ENCODE measurements at regions not wholly inside any gene's neighbourhood (a gene's known extent, or its start where the extent isn't known, plus 50 kb on each side); places are given as distances from the start of the nearest gene placed in this dataset.

GRCh38 chr20:48015943-48016723, 230.9 kb upstream of the SULF2 start:
- no peak for DNase-seq (ENCODE audit: low read depth in 2 of 2)

GRCh38 chr20:48015141-48015910, 230.0 kb upstream of the SULF2 start:
- DNase-seq (ENCODE audit: low read depth in 2 of 2), result no peak

- DNase-seq (ENCODE audit: low read depth in 2 of 2), result no peak
Observed at GRCh38 chr20:48012401-48012974, 227.2 kb upstream of the SULF2 start.

- DNase-seq (ENCODE audit: low read depth in 2 of 2), result no peak
Observed at GRCh38 chr20:48011025-48011424, 225.7 kb upstream of the SULF2 start.

- no peak for DNase-seq (ENCODE audit: low read depth in 2 of 2)
Observed at GRCh38 chr20:48010623-48011022, 225.3 kb upstream of the SULF2 start.

GRCh38 chr20:48008850-48009515, 223.7 kb upstream of the SULF2 start:
- DNase-seq (ENCODE audit: low read depth in 2 of 2), result no peak

- DNase-seq (ENCODE audit: low read depth in 2 of 2), result no peak
Observed at GRCh38 chr20:48007351-48007750, 222.1 kb upstream of the SULF2 start.

- DNase-seq (ENCODE audit: low read depth in 2 of 2), result no peak
Observed at GRCh38 chr20:48006036-48006833, 221.0 kb upstream of the SULF2 start.

- DNase-seq (ENCODE audit: low read depth in 2 of 2), result no peak
Observed at GRCh38 chr20:48003021-48003420, 217.7 kb upstream of the SULF2 start.

GRCh38 chr20:48002517-48002970, 217.3 kb upstream of the SULF2 start:
- no peak for DNase-seq (ENCODE audit: low read depth in 2 of 2)

GRCh38 chr20:47999166-47999565, 213.9 kb upstream of the SULF2 start:
- no peak for DNase-seq (ENCODE audit: low read depth in 2 of 2)

- no peak for DNase-seq (ENCODE audit: low read depth in 2 of 2)
Observed at GRCh38 chr20:47998736-47999135, 213.5 kb upstream of the SULF2 start.

- DNase-seq (ENCODE audit: low read depth in 2 of 2), result no peak
Observed at GRCh38 chr20:47995661-47996060, 210.4 kb upstream of the SULF2 start.

GRCh38 chr20:47993817-47994216, 208.5 kb upstream of the SULF2 start:
- DNase-seq (ENCODE audit: low read depth in 2 of 2), result no peak

- no peak for DNase-seq (ENCODE audit: low read depth in 2 of 2)
Observed at GRCh38 chr20:47993035-47993755, 207.9 kb upstream of the SULF2 start.

GRCh38 chr20:47991875-47992488, 206.7 kb upstream of the SULF2 start:
- DNase-seq (ENCODE audit: low read depth in 2 of 2), result no peak

- no peak for DNase-seq (ENCODE audit: low read depth in 2 of 2)
Observed at GRCh38 chr20:47990507-47991150, 205.3 kb upstream of the SULF2 start.

- no peak for DNase-seq (ENCODE audit: low read depth in 2 of 2)
Observed at GRCh38 chr20:47989957-47990356, 204.7 kb upstream of the SULF2 start.

GRCh38 chr20:47988676-47989075, 203.4 kb upstream of the SULF2 start:
- no peak for DNase-seq (ENCODE audit: low read depth in 2 of 2)
